Skin epidermis (tissue), 12 donors: ENCODE measurements at regions not wholly inside any gene's neighbourhood (a gene's known extent, or its start where the extent isn't known, plus 50 kb on each side); places are given as distances from the start of the nearest gene placed in this dataset.
A peak's percentile ranks its signal among the peaks of the same experiment; 100 is the strongest.
"Not testable (repeated sequence)": the region's sequence is repeated elsewhere in the genome, so short reads cannot be mapped to it uniquely, and the experiment has no call there.

Source experiments
- H3K27ac ChIP-seq, 21 experiments: fragments of 200-600 bp; sonication (generic) in 11 of 21; one replicate each; pipeline ENCODE4 v1.5.0; 2020; ENCODE audit warnings: mild to moderate bottlenecking in 3 of 21, inconsistent platforms in 2 of 21, moderate library complexity in 2 of 21
- H3K4me3 ChIP-seq, 7 experiments: fragments of 200-600 bp; sonication (generic) in 2 of 7; one replicate each; pipeline ENCODE4 v1.5.0; 2020; ENCODE audit warnings: inconsistent platforms in 2 of 7, mild to moderate bottlenecking in 2 of 7, moderate library complexity in 1 of 7

- Histone ChIP-seq H3K4me3 (no peak overlapping the region), H3K27ac (no peak overlapping the region)
These were observed 124.0 kb downstream of the GATA6 start for GRCh38 chr18:22293417-22293816.

GRCh38 chr18:22290004-22290403 is 120.6 kb downstream of the GATA6 start:
- Histone ChIP-seq H3K4me3 (no peak overlapping the region), H3K27ac (no peak overlapping the region)

GRCh38 chr18:22286585-22286984 is 117.2 kb downstream of the GATA6 start:
- H3K4me3 ChIP-seq, result no peak overlapping the region

GRCh38 chr18:22285361-22286140 is 116.2 kb downstream of the GATA6 start:
- Histone ChIP-seq H3K27ac (peak overlapping the region in 8 of 21 experiments; percentile 14 to 70 (median 34)), H3K4me3 (no peak overlapping the region)

More at GRCh38 chr18:22286585-22286984, 117.2 kb downstream of the GATA6 start:
- peak overlapping the region in 5 of 21 experiments; percentile 6 to 51 (median 14) for H3K27ac ChIP-seq

GRCh38 chr18:22284581-22285360 is 115.4 kb downstream of the GATA6 start:
- Histone ChIP-seq H3K4me3 (no peak overlapping the region), H3K27ac (peak overlapping the region in 7 of 21 experiments; percentile 0 to 70 (median 16))

- H3K4me3 ChIP-seq, H3K27ac ChIP-seq: not testable (repeated sequence)
These were observed 114.5 kb downstream of the GATA6 start for GRCh38 chr18:22283855-22284254.

GRCh38 chr18:22283397-22283796 is 114.0 kb downstream of the GATA6 start:
- Histone ChIP-seq H3K4me3 (no peak overlapping the region), H3K27ac (peak overlapping the region in 4 of 21 experiments; percentile 30 to 68 (median 54))

- H3K4me3 ChIP-seq, result no peak overlapping the region
- H3K27ac ChIP-seq, result peak overlapping the region in 6 of 21 experiments; percentile 13 to 68 (median 42)
These were observed 113.7 kb downstream of the GATA6 start for GRCh38 chr18:22283116-22283395.

- peak overlapping the region in 6 of 21 experiments; percentile 30 to 68 (median 56) for H3K27ac ChIP-seq
These were observed 113.1 kb downstream of the GATA6 start for GRCh38 chr18:22282311-22283115.

GRCh38 chr18:22280453-22280750 is 111.0 kb downstream of the GATA6 start:
- H3K4me3 ChIP-seq, result no peak overlapping the region
- H3K27ac ChIP-seq, result no peak overlapping the region

More at GRCh38 chr18:22282311-22283115, 113.1 kb downstream of the GATA6 start:
- no peak overlapping the region for H3K4me3 ChIP-seq

- Histone ChIP-seq H3K27ac (no peak overlapping the region), H3K4me3 (no peak overlapping the region)
These were observed 110.5 kb downstream of the GATA6 start for GRCh38 chr18:22279741-22280452.

GRCh38 chr18:22278798-22279197 is 109.4 kb downstream of the GATA6 start:
- Histone ChIP-seq H3K4me3 (no peak overlapping the region), H3K27ac (no peak overlapping the region)

- no peak overlapping the region for H3K27ac ChIP-seq
- no peak overlapping the region for H3K4me3 ChIP-seq
These were observed 108.4 kb downstream of the GATA6 start for GRCh38 chr18:22277758-22278157.

GRCh38 chr18:22276334-22276713 is 106.9 kb downstream of the GATA6 start:
- Histone ChIP-seq H3K27ac (peak overlapping the region in 1 of 21 experiments; percentile 7), H3K4me3 (no peak overlapping the region)

GRCh38 chr18:22275706-22276333 is 106.4 kb downstream of the GATA6 start:
- H3K4me3 ChIP-seq, result no peak overlapping the region
- peak overlapping the region in 2 of 21 experiments; percentile 7 to 8 for H3K27ac ChIP-seq

GRCh38 chr18:22273101-22274039 is 104.0 kb downstream of the GATA6 start:
- Histone ChIP-seq H3K27ac (no peak overlapping the region), H3K4me3 (no peak overlapping the region)

- H3K27ac ChIP-seq, result no peak overlapping the region
These were observed 102.9 kb downstream of the GATA6 start for GRCh38 chr18:22272242-22272641.

GRCh38 chr18:22271030-22271429 is 101.6 kb downstream of the GATA6 start:
- no peak overlapping the region for H3K27ac ChIP-seq
- H3K4me3 ChIP-seq, result no peak overlapping the region

More at GRCh38 chr18:22272242-22272641, 102.9 kb downstream of the GATA6 start:
- H3K4me3 ChIP-seq, result no peak overlapping the region
